ENCODE measurements at regions not wholly inside any gene's neighbourhood (a gene's known extent, or its start where the extent isn't known, plus 50 kb on each side); places are given as distances from the start of the nearest gene placed in this dataset.

DNA sequence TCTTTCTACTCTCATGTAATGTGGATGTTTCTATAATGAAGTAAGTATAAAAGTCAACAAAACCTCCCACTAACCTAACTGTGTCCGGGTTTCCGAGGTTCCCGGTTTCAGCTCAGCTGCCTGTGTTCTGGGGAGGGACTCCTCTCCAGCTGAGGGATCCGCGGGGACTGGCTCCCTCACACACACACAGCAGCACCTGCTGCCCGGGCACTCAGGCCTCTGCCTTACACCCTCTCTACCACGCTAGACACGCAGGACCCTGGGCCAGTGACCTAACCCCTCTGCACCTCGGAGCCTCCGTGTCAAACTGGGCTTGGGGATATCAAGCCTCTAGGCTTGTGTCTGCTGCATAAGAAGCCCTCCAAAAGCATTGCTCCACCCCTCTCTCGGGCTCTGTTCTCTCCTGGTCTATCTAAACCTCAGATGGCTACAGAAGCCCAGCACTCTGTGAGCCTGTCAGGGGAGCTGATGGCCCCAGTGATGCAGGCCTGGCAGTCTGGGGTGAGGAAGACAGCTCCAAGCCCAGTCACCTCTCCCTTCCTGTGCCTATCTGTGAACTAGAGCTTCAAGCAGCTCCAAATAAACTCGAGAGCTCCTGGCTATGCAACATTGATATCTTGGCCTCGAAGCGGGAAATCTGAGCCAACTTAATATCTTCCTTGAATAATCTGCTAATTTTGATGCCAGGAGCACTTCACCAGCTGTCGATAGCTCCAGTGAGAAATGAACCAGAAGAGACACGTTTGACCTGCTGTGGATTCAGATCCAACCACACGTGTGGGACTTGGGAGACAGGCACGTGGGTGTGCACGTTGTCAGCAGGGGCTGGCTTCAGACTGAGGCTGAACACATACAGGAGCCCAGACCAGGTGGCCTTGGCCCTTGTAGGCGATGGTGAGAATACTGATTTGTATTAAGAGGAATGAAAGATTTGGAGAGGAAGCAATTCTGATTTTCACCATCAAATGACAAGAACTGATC is 232.7 kb upstream of the B3GAT1 start:
- Histone ChIP-seq H3K27me3 (ENCODE audit: control insufficient read depth, insufficient read depth, low read length) (no peaks in the 10 kb centered on the region), H3K4me1 (ENCODE audit: control insufficient read depth, extremely low read depth, insufficient read depth, low read length) (no peaks in the 10 kb centered on the region), H4K20me1 (ENCODE audit: control insufficient read depth, extremely low read depth, insufficient read depth, low read length) (no peaks in the 10 kb centered on the region), H3K9ac (ENCODE audit: insufficient read depth, low read length) (no peak overlapping the region), H3K4me2 (ENCODE audit: extremely low read depth, insufficient read depth, low read length) (no peak overlapping the region), H3K36me3 (ENCODE audit: control insufficient read depth, insufficient read depth, low read length) (no peaks in the 10 kb centered on the region), H3K27ac (ENCODE audit: insufficient read depth, low read length) (no peak overlapping the region), H2AFZ (ENCODE audit: low read length) (no peak overlapping the region), H3K9me3 (ENCODE audit: control insufficient read depth, insufficient read depth, low read depth, low read length) (no peaks in the 10 kb centered on the region), H3K79me2 (ENCODE audit: control insufficient read depth, insufficient read depth, low read length) (no peaks in the 10 kb centered on the region), H3K4me3 (replicated peaks in 1 of 4; ENCODE audit: control extremely low read depth in 1 of 4, insufficient read depth in 1 of 4, low read depth in 3 of 4, low read length in 4 of 4) (no peak overlapping the region)
- TF ChIP-seq, protein P1, sequence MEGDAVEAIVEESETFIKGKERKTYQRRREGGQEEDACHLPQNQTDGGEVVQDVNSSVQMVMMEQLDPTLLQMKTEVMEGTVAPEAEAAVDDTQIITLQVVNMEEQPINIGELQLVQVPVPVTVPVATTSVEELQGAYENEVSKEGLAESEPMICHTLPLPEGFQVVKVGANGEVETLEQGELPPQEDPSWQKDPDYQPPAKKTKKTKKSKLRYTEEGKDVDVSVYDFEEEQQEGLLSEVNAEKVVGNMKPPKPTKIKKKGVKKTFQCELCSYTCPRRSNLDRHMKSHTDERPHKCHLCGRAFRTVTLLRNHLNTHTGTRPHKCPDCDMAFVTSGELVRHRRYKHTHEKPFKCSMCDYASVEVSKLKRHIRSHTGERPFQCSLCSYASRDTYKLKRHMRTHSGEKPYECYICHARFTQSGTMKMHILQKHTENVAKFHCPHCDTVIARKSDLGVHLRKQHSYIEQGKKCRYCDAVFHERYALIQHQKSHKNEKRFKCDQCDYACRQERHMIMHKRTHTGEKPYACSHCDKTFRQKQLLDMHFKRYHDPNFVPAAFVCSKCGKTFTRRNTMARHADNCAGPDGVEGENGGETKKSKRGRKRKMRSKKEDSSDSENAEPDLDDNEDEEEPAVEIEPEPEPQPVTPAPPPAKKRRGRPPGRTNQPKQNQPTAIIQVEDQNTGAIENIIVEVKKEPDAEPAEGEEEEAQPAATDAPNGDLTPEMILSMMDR (conservative IDR thresholded peaks at IDR 0.05 in 1 of 2, IDR thresholded peaks at IDR 0.05 in 1 of 2; ENCODE audit: low read depth in 1 of 2, low read length in 2 of 2), result no peak
- TF ChIP-seq EZH2 (IDR thresholded peaks at IDR 0.05; ENCODE audit: low read length, missing control alignments), result no peak
- DNase-seq (ENCODE audit: low read depth in 2 of 2), result no peak

DNA sequence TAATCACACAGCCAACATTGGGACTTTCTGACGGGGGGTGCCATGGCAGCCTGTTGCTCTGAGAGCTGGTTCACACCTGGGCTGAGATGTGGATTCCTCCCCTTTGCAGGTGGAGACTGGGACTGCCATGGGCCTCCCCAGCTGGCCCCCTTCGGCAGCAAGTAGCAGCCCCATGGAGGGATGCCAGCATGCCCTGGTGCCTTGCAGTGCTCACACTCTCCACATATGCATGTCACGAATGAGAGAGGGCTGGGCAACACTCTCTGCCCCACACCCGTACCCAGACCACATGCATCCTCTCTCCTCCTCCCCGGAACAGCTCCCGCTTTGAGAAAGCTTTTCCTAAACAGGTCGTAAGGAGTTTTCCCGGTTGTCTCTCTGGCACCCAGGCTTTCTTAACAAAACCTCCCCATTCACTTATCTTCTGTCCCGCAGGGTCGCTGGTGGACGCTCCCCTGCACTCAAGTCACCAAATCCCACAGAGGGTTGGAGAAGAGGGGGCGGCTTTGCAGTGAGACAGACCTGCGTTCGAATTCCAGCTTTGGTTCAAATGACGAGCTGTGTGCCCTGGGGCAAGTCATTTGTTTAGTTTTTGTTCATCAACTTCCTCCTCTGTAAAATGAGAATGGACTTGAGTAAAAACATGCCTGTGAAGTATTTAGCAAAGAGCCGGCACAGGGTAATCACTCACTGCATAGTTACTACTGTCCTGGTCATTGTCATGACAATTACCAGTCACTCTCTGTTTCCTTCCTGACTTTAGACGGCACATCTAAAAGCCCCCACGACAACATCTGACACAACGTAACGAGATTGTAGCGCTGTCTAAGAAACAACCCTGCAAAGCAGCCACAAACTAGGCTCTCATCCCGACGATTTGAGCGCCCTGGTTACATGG is 231.3 kb upstream of the B3GAT1 start:
- Histone ChIP-seq H3K36me3 (ENCODE audit: control insufficient read depth, insufficient read depth, low read length) (no peaks in the 10 kb centered on the region), H3K27ac (ENCODE audit: insufficient read depth, low read length) (no peak overlapping the region), H3K79me2 (ENCODE audit: control insufficient read depth, insufficient read depth, low read length) (no peaks in the 10 kb centered on the region), H3K27me3 (ENCODE audit: control insufficient read depth, insufficient read depth, low read length) (no peaks in the 10 kb centered on the region), H3K4me3 (replicated peaks in 1 of 4; ENCODE audit: control extremely low read depth in 1 of 4, insufficient read depth in 1 of 4, low read depth in 3 of 4, low read length in 4 of 4) (no peak overlapping the region), H3K9me3 (ENCODE audit: control insufficient read depth, insufficient read depth, low read depth, low read length) (no peaks in the 10 kb centered on the region), H3K4me2 (ENCODE audit: extremely low read depth, insufficient read depth, low read length) (no peak overlapping the region), H4K20me1 (ENCODE audit: control insufficient read depth, extremely low read depth, insufficient read depth, low read length) (no peaks in the 10 kb centered on the region), H2AFZ (ENCODE audit: low read length) (no peak overlapping the region), H3K4me1 (ENCODE audit: control insufficient read depth, extremely low read depth, insufficient read depth, low read length) (no peaks in the 10 kb centered on the region), H3K9ac (ENCODE audit: insufficient read depth, low read length) (no peak overlapping the region)
- TF ChIP-seq, protein P1 (conservative IDR thresholded peaks at IDR 0.05 in 1 of 2, IDR thresholded peaks at IDR 0.05 in 1 of 2; ENCODE audit: low read depth in 1 of 2, low read length in 2 of 2), result no peak
- no peak for TF ChIP-seq EZH2 (IDR thresholded peaks at IDR 0.05; ENCODE audit: low read length, missing control alignments)
- DNase-seq (ENCODE audit: low read depth in 2 of 2), result no peak

DNA sequence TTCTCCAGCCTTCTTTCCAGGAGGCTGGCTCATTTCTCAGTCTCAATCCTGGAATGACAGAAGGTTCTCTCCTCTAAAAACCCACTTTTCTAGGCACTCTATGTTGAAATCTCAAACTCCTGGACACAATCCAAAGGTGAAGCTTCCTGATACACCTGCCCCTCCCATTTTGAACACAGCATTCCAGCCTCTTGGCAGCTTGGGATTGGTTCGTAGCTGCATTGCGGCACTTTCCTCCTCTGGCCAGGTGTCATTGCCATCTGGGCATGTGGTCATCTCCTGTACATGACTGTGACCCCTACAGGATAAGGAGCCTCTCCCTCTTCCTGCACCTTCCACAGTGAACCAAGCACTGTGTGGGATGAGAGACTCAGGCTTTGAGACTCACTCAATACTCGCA is 230.2 kb upstream of the B3GAT1 start:
- Histone ChIP-seq H3K4me1 (ENCODE audit: control insufficient read depth, extremely low read depth, insufficient read depth, low read length) (no peaks in the 10 kb centered on the region), H4K20me1 (ENCODE audit: control insufficient read depth, extremely low read depth, insufficient read depth, low read length) (no peaks in the 10 kb centered on the region), H3K27me3 (ENCODE audit: control insufficient read depth, insufficient read depth, low read length) (no peaks in the 10 kb centered on the region), H2AFZ (ENCODE audit: low read length) (no peak overlapping the region), H3K9me3 (ENCODE audit: control insufficient read depth, insufficient read depth, low read depth, low read length) (no peaks in the 10 kb centered on the region), H3K4me3 (replicated peaks in 1 of 4; ENCODE audit: control extremely low read depth in 1 of 4, insufficient read depth in 1 of 4, low read depth in 3 of 4, low read length in 4 of 4) (no peak overlapping the region), H3K4me2 (ENCODE audit: extremely low read depth, insufficient read depth, low read length) (no peak overlapping the region), H3K27ac (ENCODE audit: insufficient read depth, low read length) (no peak overlapping the region), H3K9ac (ENCODE audit: insufficient read depth, low read length) (no peak overlapping the region), H3K36me3 (ENCODE audit: control insufficient read depth, insufficient read depth, low read length) (no peaks in the 10 kb centered on the region), H3K79me2 (ENCODE audit: control insufficient read depth, insufficient read depth, low read length) (no peaks in the 10 kb centered on the region)
- TF ChIP-seq, protein P1 (conservative IDR thresholded peaks at IDR 0.05 in 1 of 2, IDR thresholded peaks at IDR 0.05 in 1 of 2; ENCODE audit: low read depth in 1 of 2, low read length in 2 of 2), result no peak
- TF ChIP-seq EZH2 (IDR thresholded peaks at IDR 0.05; ENCODE audit: low read length, missing control alignments), result no peak
- DNase-seq (ENCODE audit: low read depth in 2 of 2), result no peak
